GM18858 (cell line): ENCODE measurements at regions not wholly inside any gene's neighbourhood (a gene's known extent, or its start where the extent isn't known, plus 50 kb on each side); places are given as distances from the start of the nearest gene placed in this dataset.

Experiments
- ATAC-seq: cut with Tn5 transposase; IDR thresholded peaks from one replicate; pipeline ENCODE4 v1.9.1; 2021; ENCODE audit not compliant: unreplicated experiment

DNA sequence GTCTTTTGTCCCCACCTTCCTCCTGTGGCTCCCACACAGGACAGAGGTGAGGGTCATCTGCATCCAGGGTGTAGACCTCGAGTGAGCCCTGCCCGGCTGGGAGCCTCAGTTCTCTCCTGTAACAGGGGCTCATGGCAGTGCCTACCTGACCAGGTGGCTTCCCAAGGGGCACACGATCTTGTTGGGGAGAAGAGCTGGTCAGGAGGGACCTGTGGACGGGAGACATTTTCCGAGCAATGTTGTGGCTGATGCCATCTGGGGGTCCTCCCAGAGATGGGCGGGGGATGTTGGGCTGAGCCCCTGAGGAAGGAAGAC is 51.9 kb downstream of the CEBPB start:
- no peak for ATAC-seq

DNA sequence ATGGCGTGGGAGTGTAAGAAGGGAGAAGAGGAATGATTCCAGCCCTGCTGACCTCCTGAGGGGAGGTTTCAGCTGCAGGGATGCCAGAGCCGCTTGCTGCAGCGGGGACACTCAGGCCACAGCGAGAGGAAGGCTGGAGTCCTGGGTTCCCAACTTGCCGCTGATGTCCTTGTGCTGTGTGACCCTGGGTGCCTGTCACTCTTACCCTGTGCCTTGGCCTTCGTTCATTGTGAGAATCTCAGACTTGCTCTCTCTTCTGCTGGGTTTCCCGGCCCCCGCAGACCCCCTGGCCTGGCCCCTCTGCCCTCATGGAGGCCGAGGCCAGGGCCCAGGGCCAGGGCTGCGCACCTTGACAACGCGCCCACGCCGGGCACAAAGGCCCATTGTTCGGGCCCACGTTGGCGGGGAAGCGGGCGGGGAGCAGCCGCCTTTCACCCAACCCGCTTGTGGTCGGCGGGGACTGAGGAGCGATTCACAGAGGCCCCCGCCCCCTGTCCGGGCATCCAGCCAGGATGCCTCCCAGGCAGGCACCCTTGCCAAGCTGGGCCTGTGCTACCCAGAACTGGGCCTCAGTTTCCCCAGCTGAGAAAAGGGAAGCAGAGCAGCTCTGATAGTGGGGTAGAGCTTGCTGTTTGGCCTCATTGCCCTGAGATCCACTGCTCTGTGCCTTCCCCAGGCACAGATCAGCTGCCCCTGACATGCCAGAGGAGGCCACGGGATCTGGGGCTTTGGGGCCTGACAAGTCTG is 52.4 kb downstream of the CEBPB start:
- ATAC-seq: no peak

DNA sequence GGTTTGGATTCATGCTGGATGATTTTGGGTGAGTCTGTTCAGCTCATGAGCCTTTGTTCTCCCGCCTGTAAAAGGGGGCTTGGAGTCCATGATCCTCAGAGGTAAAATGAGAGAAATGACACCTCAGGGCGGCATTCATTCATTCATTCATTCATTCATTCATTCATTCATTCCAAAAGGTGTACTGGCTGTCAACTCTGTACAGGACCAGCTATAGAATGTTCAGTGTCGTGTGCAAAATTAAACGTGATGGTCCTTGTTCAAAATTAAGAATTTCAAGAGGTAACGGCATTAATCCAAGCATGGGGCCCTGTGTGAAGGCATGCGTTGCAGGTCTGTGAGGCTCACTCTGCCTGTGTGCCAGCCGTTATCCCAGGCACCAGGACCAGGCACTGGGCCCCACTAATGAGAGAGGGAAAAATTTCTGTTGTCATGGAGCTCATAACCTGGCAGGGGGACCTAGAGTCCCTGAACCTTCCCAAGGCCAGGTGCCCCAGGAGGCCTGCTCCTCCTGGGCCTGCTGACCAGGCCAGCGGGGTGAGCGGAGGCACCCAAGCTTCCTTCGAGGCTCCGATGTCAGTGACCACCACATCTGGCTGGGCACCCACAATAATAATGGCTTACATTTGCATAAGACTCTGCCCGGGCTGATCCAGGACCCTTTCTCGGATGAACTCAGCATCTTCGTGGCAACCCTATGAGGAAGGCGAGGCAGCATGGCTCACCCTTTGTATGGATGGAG is 53.2 kb downstream of the CEBPB start:
- no peak for ATAC-seq

DNA sequence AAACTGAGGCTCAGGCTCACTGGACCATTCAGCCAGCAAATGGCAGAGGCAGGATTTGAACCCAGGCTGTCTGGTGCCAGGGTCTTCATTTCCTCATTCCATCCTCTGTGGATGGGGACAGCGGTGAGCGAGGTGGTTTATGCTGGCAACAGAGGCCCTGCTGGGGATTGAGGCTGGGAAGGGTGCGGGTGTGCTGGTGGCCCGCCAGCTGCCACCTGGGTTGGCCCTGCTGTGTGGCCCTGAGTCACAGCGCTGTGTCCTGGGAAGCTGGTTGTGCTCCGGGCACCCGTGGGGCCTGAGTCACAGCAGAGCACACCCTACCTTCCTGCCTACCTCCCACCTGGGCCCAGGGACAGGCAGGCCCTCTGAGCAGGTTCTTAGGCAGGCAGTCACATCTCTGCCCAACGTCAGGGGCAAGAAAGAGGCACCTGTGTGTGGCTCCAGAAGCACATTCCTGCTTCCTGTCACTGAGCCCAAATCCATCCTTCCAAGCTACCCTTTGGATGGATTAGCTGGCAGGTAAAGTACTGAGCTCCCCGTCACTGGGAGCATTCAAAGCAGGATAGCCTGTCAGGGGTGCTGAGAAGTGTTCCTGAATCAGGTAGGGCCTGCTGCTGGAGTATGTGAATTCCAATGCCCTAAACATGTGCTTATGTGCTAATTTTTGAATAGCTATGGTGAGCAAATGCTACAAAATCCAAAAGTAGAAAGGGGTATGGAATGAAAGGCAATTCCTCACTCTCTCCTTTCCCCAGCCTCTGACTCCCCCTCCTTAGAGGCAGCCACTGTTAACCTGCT is 53.9 kb downstream of the CEBPB start:
- ATAC-seq: no peak

DNA sequence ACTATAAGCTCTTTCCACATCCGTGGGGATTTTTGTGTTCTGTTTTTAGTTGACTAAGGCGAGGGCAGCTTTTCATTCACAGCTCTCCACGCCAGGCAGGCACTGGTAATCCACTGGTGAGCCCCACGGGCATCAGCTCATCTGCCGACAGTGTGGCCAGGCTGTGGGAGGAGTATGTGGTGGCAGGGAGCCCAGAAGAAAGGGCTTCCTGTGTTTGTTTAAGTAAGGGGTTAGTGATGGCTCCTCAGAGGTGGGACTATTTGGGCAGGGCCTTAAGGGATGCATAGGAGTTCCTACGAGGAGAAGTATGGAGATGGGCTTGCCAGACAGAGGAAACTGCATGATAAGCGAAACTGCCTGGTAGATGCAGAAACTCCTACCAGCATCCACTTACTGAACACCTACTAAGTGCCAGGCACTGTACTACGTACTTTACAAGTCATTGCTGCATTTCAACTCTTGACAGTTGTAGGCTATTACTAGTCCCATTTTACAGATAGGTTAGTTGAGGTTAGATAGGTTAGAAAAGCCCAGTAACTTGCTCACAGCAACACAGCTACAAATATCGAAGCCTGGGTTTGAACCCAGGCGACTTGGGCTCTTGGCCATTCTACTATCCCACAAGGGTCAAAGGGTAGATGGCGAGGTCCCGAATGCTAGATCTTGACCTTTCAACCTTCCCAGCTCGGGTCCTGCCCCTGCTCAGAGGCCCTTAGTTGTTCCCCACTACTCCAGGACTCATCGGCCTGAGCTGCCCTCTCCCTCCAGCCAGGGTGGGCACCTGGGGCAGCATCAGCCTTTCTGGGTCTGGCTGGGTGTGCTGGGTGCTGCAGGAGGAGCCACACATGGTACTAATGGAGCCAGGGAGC is 55.1 kb downstream of the CEBPB start:
- ATAC-seq: no peak

DNA sequence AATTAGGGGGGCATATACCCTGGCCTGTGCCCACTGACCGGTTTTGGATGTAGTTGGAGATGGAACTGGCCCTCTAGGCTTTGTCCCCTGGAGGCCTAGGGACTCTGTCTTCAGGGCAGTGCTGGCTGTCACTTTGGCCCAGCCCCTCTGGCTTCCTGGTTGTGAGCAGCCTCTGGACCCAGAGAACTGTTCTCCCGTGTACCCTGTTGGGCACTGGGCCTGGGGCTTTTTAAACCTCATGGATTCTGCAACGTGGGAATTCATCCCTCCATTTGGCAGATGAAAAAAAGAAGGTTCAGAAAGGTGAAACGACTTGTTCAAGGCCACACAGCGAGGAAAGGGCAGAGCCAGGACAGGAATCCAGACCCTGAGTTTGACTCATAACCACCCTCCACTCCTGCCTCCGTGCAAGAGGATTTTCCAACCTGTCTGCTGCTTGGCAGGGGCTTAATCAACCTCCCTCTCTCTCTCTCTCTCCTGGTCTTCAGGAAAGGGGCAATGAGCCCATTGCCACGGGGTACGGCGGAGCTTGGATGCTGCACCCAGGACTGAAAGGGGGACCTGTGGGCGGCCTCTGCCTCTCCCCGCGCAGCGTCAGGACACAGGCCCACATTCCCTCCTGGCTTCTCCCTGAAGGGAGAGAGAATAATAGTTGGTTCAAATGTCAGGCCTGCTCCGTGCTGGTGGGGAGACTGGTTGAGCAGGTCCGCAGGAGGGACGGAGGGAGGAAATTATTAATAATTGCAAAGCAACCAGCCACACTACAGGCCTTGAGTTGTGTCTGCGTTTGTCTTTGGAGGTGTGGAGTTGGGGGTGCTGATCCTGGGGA is 56.0 kb downstream of the CEBPB start:
- no peak for ATAC-seq

DNA sequence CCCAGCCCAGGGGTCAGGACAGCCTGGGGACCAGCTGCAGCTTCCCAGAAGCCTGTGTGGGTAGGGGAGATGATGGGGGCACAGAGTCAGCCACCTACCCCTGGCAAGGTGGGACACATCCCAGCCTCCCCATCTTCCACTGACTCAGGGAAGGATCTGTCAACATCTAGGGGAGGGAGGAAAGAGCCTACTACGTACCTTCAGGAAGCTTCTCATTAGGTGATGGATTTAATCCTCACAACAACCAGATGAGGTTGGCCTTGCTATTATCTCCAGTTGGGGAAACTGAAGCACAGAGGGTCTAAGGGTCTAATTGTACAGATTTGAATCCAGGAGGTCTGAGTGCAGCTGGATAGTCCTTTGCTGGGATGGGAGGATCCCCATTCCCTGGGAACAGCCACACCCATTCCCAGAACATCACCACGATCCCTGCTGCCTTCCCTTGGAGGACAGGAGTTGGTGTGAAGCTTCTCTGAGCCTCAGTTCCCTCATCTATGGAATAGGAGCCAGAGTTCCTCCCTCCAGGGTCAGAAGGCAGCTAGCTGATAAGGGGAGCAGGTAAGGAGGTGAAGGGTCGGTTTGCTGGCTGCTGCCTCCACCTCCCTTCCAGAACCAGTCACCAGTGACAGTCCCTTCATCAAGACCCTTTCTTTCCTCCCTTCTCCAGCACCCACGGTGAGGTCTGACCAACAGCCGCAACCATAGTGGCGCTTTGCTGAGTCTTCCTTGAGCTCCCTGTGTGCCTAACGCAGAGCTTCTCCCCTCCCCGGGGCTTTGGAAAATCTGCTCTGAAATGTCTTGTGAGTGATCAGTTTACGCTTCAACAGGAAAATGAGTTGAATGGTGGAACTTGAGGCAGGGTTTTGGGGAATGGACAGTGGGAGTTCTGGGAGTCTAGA is 56.8 kb downstream of the CEBPB start:
- no peak for ATAC-seq

DNA sequence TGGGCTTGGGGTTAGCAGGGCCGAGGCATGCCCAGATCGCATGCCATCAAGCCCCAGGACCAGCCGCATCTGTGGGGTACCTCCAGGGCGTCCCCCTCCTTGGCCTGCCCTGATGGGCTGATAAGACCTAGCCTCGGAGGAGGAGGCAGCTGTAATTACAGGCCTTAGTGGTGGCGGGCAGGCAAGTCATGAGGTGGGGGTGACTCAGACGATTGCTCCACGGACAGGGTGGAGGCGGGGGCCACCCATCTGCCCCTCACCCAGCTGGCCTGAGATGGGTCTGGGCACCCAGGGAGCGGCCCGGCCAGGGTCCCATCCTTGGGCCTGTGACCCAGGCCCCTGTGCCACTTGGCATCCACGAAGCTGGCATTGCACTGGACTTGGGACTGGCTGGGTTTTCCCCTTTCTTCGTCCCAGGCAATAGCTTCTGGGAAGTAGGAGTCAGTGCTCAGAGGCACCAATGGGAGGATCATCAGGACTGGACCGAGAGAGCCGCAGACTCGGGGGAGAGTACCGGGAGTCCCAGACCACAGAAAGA is 57.5 kb downstream of the CEBPB start:
- no peak for ATAC-seq

DNA sequence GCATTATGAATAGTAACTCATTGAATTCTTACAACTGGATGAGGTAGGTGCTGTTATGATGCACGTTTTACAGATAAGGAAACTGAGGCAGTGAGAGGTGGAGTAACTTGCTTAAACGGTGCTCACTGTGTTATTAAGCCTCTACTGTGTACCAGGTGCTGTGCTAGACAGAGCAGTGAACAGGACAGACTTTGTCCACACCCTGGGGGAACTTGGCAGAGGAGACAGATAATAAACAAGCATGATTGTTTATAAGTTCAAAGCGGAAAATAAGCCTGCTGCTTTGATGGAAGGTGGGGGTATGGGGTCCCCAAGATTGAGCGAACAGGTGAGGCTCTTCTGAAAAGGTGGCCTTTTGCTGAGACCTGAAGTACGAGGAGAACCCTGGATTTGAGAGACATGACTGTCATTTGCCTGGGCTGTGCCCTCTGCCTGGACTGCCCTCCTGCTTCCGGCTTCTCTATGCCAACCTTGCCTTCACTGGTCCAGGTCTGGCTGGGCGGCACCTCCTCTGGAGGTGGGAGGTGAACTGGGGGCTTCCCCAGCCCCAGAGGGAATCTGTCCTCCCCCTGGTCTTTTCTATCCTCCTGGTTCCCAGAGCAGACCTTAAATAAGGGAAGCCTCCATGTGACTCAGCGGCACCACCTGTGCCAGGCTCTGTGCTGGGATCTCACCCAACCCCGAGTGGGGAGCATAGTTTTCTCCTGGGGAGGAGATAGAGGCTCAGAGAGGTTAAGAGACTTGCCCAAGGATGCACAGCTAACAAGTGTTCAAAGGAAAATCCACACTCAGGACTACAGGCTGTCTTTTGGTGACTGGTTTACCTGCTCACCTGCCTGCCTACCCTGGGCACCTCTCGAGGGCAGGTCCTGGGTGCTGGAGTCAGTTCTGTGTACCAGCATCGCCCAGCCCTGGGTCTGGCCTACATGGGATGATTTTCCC is 59.1 kb downstream of the CEBPB start:
- no peak for ATAC-seq

DNA sequence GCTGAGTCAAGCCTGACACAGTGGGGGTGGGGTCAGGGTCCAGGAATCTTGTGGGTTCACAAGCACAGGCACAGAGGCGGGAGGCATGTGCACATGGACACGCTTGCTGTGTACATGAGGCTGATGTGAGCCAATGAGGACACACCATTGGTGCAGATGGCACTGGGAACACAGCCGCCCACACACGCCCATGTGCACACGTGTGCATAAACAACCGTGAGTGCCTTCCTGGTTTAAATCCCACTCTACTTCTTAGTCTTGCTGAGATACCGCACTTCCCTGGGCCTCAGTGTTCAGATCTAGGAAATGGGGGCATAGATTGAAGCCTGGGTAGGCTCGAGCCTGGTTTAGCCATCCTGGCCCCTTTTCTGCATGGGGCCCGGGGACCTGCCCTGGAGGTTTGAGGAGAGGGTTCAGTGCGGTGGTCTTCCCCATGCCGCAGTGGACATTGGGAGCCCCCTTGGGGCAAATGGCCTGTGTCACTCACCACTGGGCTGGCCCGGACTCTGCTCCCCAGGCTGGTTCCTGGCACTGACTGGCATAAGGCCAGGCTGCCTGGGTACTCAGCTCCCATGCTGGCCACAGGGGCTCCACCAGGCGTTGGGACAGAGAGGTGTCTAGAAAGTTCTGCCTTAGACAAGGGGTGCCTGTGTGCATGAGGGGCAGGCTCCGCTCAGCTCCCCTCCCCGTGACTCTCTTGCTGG is 60.2 kb downstream of the CEBPB start:
- no peak for ATAC-seq

DNA sequence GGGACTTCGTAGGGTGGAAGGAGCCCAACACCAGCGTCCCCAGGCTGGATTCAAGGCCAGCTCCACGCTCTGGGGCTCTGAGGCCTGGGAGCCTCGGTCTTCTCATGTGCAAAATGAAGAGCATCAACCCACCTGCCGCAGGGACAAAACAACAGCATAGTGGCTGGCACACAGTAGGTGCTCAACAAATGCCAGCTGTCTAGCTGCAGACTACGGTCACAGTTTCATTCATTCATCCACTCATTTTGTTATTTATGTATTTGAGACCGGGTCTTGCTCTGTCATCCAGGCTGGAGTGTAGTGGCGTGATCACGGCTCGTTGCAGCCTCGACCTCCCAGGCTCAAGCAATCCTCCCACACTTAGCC is 60.7 kb downstream of the CEBPB start:
- ATAC-seq: no peak

DNA sequence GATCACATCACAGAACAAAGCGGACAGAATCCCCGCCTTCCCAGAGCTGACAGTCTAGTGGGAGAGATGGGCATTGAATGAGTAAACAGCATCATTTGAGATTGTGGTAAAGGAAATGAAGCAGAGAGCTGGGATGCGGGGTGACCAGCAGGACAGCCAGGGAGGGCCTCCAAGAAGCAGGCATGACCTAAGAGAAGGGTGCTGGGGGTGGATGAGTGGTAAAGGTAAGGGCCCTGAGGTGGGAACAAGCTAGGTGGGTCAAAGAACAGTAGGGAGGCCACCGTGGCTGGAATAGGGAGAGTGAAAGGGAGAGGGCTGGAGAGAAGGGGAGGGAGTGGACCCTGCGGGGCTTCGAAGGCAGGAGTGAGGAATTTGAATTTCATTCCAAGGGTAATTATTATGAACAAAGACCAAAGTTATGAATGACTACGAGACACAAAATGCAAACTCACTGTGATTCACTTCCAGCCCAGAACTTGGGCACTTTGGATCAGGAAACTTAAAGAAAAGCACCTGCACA is 61.4 kb downstream of the CEBPB start:
- ATAC-seq: no peak

DNA sequence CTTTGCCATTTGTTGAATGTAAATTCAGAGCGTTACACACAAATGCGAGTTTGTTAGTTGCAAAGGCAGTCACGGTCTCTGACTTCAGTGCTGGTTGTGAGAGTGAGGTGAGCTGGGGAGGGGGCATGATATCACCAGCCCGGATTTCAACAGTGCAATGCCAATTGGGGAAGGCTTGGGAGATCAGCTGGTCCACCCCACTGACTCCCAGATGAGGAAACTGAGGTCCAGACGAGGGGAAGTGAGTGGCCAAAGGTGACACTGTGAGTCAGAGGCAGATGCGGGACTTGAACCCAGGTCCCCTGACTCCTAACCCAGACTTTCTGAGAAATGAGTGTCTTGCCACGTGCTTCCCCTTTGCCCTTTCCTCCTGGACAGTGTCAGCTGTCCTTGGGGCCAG is 62.1 kb downstream of the CEBPB start:
- ATAC-seq: no peak

DNA sequence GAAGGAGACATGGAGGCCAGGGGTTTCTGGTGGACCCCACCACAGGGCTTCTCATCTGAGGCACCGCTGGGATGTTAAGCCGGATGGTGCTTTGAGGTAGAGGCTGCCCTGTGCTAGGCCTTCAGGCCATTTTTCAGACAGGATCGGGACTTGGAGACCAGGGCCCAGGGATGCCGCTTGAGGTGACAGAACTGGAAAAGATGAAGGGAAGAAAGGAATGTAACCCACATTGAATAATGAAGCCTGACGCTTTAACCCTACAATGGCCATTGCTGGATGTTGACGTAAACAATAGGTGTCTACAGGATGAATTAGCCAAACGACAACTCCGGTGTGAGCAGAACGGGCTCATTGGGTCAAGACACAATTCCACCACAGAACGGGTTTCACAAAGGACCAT is 62.5 kb downstream of the CEBPB start:
- no peak for ATAC-seq

DNA sequence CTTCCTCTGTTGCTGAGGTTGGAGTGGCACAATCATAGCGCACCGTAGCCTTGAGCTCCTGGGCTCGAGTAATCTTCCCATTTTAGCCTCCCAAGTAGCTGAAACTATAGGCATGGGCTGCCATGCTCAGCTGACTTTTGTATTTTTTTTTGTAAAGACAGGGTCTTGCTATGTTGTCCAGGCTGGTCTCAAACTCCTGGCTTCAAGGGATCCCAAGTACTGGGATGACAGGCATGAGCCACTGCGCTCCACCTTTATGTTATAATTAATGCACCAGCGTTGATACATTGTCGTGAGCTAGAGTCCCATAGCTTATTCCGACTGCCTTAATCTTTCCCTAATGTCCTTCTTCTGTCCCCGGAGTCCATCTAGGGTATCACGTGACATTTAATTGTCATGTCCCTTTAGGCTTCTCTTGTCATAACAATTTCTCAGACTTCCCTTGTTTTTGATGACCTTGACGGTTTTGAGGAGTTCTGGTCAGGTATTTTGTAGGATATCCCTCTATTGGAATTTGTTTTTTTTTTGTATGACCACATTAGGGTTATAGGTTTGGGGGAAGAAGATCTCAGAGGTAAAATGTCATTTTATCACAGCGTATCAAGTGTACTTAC is 63.9 kb downstream of the CEBPB start:
- no peak for ATAC-seq

DNA sequence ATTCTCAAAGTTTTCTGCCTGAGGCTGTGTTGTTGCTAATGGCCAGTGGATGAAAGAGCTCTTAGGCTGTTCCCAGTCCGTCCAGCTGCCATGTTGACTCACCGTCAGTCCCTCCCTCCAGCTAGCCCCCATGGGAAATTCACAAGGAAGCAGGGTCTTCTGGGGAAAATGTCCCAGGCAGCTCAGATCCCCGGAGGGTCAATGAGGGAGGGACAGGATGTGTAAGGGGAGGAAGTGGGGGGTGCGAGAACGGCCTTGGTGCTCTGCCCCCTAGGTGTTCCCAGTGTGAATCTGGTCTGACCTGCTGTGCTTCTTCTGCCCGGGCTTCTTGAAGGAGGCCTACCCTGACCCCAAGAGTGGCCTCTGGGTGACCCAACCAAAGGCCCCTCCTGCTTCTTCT is 65.9 kb downstream of the CEBPB start:
- no peak for ATAC-seq

DNA sequence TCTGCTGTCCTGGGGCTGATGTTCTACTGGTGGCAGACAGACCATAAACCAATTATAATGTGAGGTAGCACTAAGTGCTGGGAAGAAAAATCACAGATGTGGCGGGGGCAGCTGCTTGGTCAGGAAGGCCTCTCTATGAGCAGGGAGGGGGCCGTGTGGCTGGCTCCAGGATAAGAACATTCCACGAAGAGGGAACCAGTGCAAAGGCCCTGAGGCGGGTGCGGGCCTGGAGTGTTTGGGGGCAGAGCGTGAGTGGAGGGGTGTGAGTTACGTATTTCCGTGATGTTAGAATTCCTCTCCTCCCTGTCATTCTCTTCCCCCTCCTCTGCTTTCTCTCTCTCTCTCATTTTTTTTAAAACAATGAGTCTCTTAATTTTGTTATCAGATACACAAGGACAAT is 67.2 kb downstream of the CEBPB start:
- no peak for ATAC-seq
